Common myeloid progenitor, CD34-positive (primary cell): ENCODE measurements at regions not wholly inside any gene's neighbourhood (a gene's known extent, or its start where the extent isn't known, plus 50 kb on each side); places are given as distances from the start of the nearest gene placed in this dataset.

Experiments
- CTCF ChIA-PET: fragments of 350-600 bp; sonication (Branson Sonifier 250); formaldehyde crosslinking; loops from one replicate; lab custom pipeline; 2021; ENCODE audit warnings: antibody characterized with exemption; lab: Charles Lee
- POLR2A ChIA-PET: fragments of 350-600 bp; sonication (Branson Sonifier 250); formaldehyde crosslinking; loops from one replicate; lab custom pipeline; 2021; ENCODE audit warnings: antibody characterized with exemption; lab: Charles Lee
- DNase-seq, 3 donors: peaks; one replicate each; pipeline versions ENCODE4 v3.0.0 to v3.0.0-alpha.2; 2013
- H3K27ac ChIP-seq, 2 experiments: 1 replicate in 1 of 2; 2 replicates in 1 of 2; pipeline ENCODE4 v1.7.0; 2013; ENCODE audit warnings: inconsistent platforms in 2 of 2, low read length in 2 of 2, mild to moderate bottlenecking in 2 of 2, low read depth in 1 of 2, moderate library complexity in 1 of 2; ENCODE audit not compliant: severe bottlenecking in 2 of 2, insufficient read depth in 1 of 2, poor library complexity in 1 of 2
- H3K27me3 ChIP-seq, 5 experiments: replicated peaks in 2 of 5; 1 replicate in 3 of 5; 2 replicates in 2 of 5; pipeline versions ENCODE4 v1.6.1 to v1.7.0; 2013; ENCODE audit warnings: low read length in 4 of 5, mild to moderate bottlenecking in 2 of 5, moderate library complexity in 2 of 5, inconsistent platforms in 1 of 5; ENCODE audit not compliant: insufficient read depth in 5 of 5, control insufficient read depth in 4 of 5
- H3K36me3 ChIP-seq, 4 experiments: 1 replicate in 2 of 4; 2 replicates in 2 of 4; pipeline versions ENCODE4 v1.6.1 to v1.7.0; 2013; ENCODE audit warnings: low read length in 3 of 4, control low read depth in 1 of 4, mild to moderate bottlenecking in 1 of 4; ENCODE audit not compliant: control insufficient read depth in 4 of 4, insufficient read depth in 4 of 4
- H3K4me1 ChIP-seq, 4 experiments: 1 replicate in 3 of 4; 2 replicates in 1 of 4; pipeline versions ENCODE4 v1.6.1 to v1.7.1; 2013; ENCODE audit warnings: low read length in 3 of 4, mild to moderate bottlenecking in 3 of 4, control low read depth in 1 of 4, inconsistent platforms in 1 of 4, moderate library complexity in 1 of 4; ENCODE audit not compliant: control insufficient read depth in 4 of 4, insufficient read depth in 4 of 4; ENCODE audit errors: control extremely low read depth in 1 of 4
- H3K4me3 ChIP-seq, 7 experiments: 1 replicate in 4 of 7; 2 replicates in 3 of 7; pipeline versions ENCODE4 v1.5.1 to v1.7.0; 2013; ENCODE audit warnings: mild to moderate bottlenecking in 7 of 7, low read length in 6 of 7, moderate library complexity in 6 of 7, inconsistent platforms in 2 of 7, low read depth in 2 of 7, control low read depth in 1 of 7; ENCODE audit not compliant: insufficient read depth in 4 of 7, control insufficient read depth in 1 of 7; ENCODE audit errors: extremely low read depth in 1 of 7
- H3K9me3 ChIP-seq, 5 experiments: 1 replicate in 4 of 5; 2 replicates in 1 of 5; pipeline versions ENCODE4 v1.6.1 to v1.7.1; 2013; ENCODE audit warnings: low read length in 4 of 5, mild to moderate bottlenecking in 2 of 5, inconsistent platforms in 1 of 5, low read depth in 1 of 5, moderate library complexity in 1 of 5; ENCODE audit not compliant: control insufficient read depth in 4 of 5, insufficient read depth in 2 of 5; ENCODE audit errors: control extremely low read depth in 1 of 5
- WGBS: methylation state at CpG from one replicate; pipeline ENCODE4 v1.1.5; 2013; ENCODE audit not compliant: insufficient coverage; 5-methylcytosine and 5-hydroxymethylcytosine counted together

DNA sequence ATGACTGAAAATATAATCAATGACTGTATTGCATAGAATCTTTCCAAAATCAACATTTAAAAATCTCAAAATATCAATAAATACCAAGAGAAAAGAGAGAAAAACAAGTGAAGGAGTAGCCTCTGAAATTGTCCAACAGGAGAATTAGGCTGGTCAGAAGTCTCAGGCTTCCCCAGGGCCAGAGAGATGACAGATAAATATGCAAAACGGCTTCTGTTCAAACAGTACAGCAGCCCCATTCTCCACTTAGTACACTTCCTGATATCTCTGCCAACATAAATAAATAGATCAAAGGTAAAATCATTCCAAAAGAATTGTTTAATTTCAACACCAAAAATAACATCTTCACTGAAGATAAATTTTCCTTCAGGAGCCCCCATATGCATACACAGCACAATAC is 204.7 kb upstream of the GABRA2 start:
- Histone ChIP-seq H3K4me1 (no peaks in the 10 kb centered on the region), H3K9me3 (peaks cover 0 to 1% (median 0%) of the 10 kb centered on the region in 5 experiments), H3K4me3 (no peak overlapping the region), H3K27me3 (no peaks in the 10 kb centered on the region), H3K36me3 (no peaks in the 10 kb centered on the region), H3K27ac (no peak overlapping the region)
- no peak for DNase-seq
- ChIA-PET CTCF (no interaction called here), POLR2A (no interaction called here)
- 80% methylated on average over 1 of the region's 1 CpG for WGBS

- Histone ChIP-seq H3K36me3 (no peaks in the 10 kb centered on the region), H3K4me1 (no peaks in the 10 kb centered on the region), H3K27ac (no peak overlapping the region), H3K27me3 (no peaks in the 10 kb centered on the region), H3K9me3 (no peaks in the 10 kb centered on the region), H3K4me3 (no peak overlapping the region)
- CTCF ChIA-PET, result no interaction called here
- no CpG with 5 or more reads among the region's 2 CpGs for WGBS
- no peak for DNase-seq
- POLR2A ChIA-PET, result no interaction called here
These were observed 196.6 kb upstream of the GABRA2 start for GRCh38 chr4:46586566-46586965.

DNA sequence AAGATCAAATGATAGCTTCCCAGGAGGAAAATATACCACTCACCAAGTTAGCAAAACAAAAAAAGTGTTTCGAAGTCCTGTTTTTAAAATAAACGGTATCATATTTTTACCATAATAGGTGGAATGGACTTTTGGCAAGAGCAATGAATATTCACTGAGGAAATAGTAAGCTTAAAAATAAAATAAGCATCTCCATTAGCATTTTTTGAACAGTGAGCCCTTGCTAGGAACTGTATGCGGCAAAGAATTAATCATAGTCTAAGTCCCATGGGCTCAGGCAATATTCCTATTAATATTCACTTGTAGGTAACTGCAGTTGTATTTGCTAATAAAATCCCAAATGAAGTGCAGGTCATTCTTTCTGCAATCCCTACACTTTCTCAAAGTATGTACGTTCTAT is 191.7 kb upstream of the GABRA2 start:
- WGBS, result no CpG with 5 or more reads among the region's 4 CpGs
- no peaks in the 10 kb centered on the region for H3K4me1 ChIP-seq
- DNase-seq, result no peak
- no peaks in the 10 kb centered on the region for H3K9me3 ChIP-seq
- H3K4me3 ChIP-seq, result no peak overlapping the region
- ChIA-PET POLR2A (no interaction called here), CTCF (no interaction called here)
- no peaks in the 10 kb centered on the region for H3K27me3 ChIP-seq
- H3K27ac ChIP-seq, result no peak overlapping the region
- H3K36me3 ChIP-seq, result no peaks in the 10 kb centered on the region

DNA sequence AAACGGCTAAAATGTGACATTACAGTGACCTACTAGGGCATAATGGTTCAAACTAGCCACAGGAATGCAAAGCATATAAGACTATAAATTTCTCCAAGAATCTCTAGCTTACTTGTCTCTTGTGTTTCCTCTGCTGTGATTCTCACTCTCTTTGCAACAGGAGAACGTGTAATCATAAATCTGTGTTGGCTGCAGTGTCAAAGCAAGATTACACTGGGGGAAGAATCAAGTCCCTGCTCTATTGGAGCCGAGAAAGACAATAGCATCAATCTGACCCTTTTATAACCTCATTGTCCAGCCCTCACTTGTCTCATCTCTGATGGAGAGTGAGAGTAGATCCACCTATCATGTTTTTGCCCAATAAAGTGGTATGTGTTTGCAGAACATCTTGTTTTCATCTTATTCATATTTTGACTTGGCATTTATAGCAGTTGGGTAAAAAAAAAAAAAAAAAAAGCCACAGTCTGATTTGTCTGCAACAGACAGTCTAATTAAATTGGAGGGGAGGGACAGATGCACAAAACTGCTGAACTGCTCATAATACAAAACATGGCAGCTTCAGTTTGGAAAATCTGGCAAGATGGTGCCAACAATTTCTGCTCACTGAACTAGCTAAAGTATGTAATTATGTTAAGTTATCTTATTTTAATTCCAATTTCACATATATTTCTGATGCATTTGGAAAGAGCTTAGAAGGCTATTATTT is 165.0 kb upstream of the GABRA2 start:
- 80% methylated on average over 1 of the region's 3 CpGs for WGBS
- H3K27me3 ChIP-seq, result no peaks in the 10 kb centered on the region
- CTCF ChIA-PET, result interaction anchor here (0.6 kb wide), 1 partner anchor 134 kb away, joined by 3 read pairs; no protein-coding TSS in a partner anchor
- no peaks in the 10 kb centered on the region for H3K9me3 ChIP-seq
- no peak overlapping the region for H3K27ac ChIP-seq
- H3K4me3 ChIP-seq, result no peak overlapping the region
- POLR2A ChIA-PET, result no interaction called here
- H3K4me1 ChIP-seq, result no peaks in the 10 kb centered on the region
- no peak for DNase-seq
- H3K36me3 ChIP-seq, result no peaks in the 10 kb centered on the region

GRCh38 chr4:46550471-46550870 is 160.5 kb upstream of the GABRA2 start:
- H3K27me3 ChIP-seq, result no peaks in the 10 kb centered on the region
- WGBS, result no CpG with 5 or more reads among the region's 1 CpG
- POLR2A ChIA-PET, result no interaction called here

DNA sequence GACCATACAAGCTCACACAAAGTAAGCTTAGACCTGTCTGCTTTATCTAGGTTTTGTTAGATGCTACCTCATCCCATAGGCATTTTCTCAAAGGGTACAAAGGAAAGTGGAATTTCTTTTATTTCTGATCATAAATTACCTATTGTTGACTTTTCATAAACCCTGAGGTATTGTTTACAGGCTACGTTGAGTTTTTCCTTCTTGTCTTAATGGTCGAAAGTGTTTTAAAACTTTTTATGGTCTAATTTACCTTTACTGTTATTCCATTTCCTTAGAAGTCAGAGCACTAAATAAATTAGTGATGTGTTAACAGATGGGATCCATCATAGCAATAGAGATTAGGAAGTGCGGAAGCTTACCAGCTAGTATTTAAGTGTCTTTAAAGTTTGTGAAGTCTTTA is 159.2 kb upstream of the GABRA2 start:
- no peak for DNase-seq
- Histone ChIP-seq H3K27ac (no peak overlapping the region), H3K36me3 (no peaks in the 10 kb centered on the region), H3K27me3 (no peaks in the 10 kb centered on the region), H3K4me1 (no peaks in the 10 kb centered on the region), H3K4me3 (no peak overlapping the region), H3K9me3 (no peaks in the 10 kb centered on the region)
- 80% methylated on average over 1 of the region's 3 CpGs for WGBS
- CTCF ChIA-PET, result no interaction called here
- POLR2A ChIA-PET, result no interaction called here

More at GRCh38 chr4:46550471-46550870, 160.5 kb upstream of the GABRA2 start:
- no peaks in the 10 kb centered on the region for H3K9me3 ChIP-seq
- H3K4me1 ChIP-seq, result no peaks in the 10 kb centered on the region
- no peak for DNase-seq
- no peaks in the 10 kb centered on the region for H3K36me3 ChIP-seq
- H3K27ac ChIP-seq, result no peak overlapping the region
- no peak overlapping the region for H3K4me3 ChIP-seq
- CTCF ChIA-PET, result no interaction called here

- ChIA-PET CTCF (no interaction called here), POLR2A (no interaction called here)
- H3K27me3 ChIP-seq, result no peaks in the 10 kb centered on the region
- no peaks in the 10 kb centered on the region for H3K9me3 ChIP-seq
- no peaks in the 10 kb centered on the region for H3K4me1 ChIP-seq
- no peaks in the 10 kb centered on the region for H3K36me3 ChIP-seq
- no peak overlapping the region for H3K4me3 ChIP-seq
- no peak for DNase-seq
- 86% methylated on average over 3 of the region's 3 CpGs for WGBS
- H3K27ac ChIP-seq, result no peak overlapping the region
These were observed 134.8 kb upstream of the GABRA2 start for GRCh38 chr4:46524751-46525150.
